ENCODE measurements at regions not wholly inside any gene's neighbourhood (a gene's known extent, or its start where the extent isn't known, plus 50 kb on each side); places are given as distances from the start of the nearest gene placed in this dataset.

DNA sequence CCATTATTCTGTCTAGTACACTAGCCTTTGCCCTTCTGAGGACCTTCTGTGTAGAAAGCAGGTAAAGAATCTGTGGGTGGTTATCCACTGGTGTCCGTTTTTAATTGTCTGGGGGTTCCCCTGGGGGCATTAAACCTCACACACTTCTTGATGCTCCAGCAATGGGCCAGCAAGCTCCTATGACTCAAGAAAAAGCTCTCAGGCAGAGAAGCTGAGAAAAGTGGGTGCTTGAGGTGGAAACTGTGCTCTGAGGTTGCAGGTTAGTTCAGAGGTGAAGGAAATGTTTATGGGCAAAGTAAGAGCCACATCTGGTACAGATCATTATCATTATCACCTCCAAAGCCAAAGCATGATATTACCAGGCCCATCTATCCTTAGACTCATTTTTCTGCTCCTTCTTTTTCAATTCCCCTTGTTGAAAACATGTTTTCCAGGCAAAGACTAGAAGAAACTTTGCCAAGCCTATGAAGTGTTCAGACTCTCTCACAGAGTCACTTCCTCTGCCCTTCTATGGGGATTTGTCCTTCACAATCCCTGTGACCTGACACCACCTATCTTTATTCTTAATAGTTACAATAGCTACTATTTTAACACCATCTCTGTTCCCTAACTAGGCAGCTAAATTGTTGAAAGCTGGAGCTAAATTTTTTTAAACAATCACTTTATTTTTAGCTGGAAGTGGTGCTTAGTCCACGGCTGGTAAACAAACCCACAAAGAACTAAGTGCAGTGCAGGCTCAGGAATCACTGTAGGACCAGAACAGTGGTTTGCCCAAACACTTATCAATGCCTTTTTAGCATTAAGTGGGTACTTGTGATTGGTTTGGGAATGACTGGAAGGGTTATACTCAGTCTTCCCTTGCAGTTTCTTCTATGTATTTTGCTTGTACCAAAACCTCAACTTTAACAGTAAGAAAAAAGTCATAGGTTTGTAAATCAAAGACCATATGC, 512.8 kb upstream of the POU3F3 start:
- Histone ChIP-seq H3K4me3 (no peak overlapping the region), H3K9ac (no peak overlapping the region), H4K20me1 (ENCODE audit: low read depth) (no peaks in the 10 kb centered on the region), H3K4me2 (no peak overlapping the region), H3K79me2 (ENCODE audit: low read depth) (no peaks in the 10 kb centered on the region), H2AFZ (replicated peaks) (peak overlapping the region; percentile 9), H3K27me3 (no peaks in the 10 kb centered on the region), H3K36me3 (no peaks in the 10 kb centered on the region), H3K9me3 (ENCODE audit: low read depth) (no peaks in the 10 kb centered on the region), H3F3A (ENCODE audit: low read depth) (no peaks in the 10 kb centered on the region), H3K27ac (no peak overlapping the region), H3K4me1 (no peaks in the 10 kb centered on the region)
- H3K27me3 Mint-ChIP-seq (ENCODE audit: insufficient read depth, low read depth) = peaks cover 5% of the 10 kb centered on the region
- H3K27ac Mint-ChIP-seq = no peak overlapping the region
- TF ChIP-seq, protein P1, sequence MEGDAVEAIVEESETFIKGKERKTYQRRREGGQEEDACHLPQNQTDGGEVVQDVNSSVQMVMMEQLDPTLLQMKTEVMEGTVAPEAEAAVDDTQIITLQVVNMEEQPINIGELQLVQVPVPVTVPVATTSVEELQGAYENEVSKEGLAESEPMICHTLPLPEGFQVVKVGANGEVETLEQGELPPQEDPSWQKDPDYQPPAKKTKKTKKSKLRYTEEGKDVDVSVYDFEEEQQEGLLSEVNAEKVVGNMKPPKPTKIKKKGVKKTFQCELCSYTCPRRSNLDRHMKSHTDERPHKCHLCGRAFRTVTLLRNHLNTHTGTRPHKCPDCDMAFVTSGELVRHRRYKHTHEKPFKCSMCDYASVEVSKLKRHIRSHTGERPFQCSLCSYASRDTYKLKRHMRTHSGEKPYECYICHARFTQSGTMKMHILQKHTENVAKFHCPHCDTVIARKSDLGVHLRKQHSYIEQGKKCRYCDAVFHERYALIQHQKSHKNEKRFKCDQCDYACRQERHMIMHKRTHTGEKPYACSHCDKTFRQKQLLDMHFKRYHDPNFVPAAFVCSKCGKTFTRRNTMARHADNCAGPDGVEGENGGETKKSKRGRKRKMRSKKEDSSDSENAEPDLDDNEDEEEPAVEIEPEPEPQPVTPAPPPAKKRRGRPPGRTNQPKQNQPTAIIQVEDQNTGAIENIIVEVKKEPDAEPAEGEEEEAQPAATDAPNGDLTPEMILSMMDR (IDR thresholded peaks at IDR 0.05) = no peak
- TF ChIP-seq EZH2 (IDR thresholded peaks at IDR 0.05) = no peak
- TF ChIP-seq EZH2phosphoT487 (IDR thresholded peaks at IDR 0.05) = no peak
- DNase-seq (ENCODE audit: low spot score) = no peak
- no peaks in the 10 kb centered on the region for H3K36me3 Mint-ChIP-seq
- H3K4me3 Mint-ChIP-seq = no peak overlapping the region
- H3K4me1 Mint-ChIP-seq = peaks cover 7% of the 10 kb centered on the region
- no peaks in the 10 kb centered on the region for H3K9me3 Mint-ChIP-seq

DNA sequence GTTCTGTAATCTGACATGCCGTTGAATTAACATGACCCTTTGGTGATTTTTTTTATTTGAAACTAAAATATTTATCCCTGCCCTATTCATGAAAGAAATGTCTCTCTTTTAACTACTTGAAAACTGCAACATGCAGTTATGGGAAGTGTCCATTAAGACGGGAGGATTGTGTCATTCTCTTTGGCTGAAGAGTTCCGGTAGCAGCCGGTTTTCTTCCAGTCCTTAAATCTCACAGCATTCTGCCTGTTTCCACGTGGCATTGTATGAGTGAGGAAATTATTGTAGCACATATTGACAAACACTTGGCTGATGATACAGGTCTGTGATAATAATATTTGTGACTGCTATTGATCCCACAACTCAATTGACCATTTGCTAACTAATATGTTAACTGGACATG, 509.6 kb upstream of the POU3F3 start:
- Mint-ChIP-seq H3K27ac (no peak overlapping the region), H3K4me1 (peaks cover 7% of the 10 kb centered on the region), H3K36me3 (no peaks in the 10 kb centered on the region), H3K4me3 (no peak overlapping the region), H3K9me3 (no peaks in the 10 kb centered on the region), H3K27me3 (ENCODE audit: insufficient read depth, low read depth) (peaks cover 3% of the 10 kb centered on the region)
- peak overlapping the region; percentile 22 for H2AFZ ChIP-seq (replicated peaks)
- H4K20me1 ChIP-seq (ENCODE audit: low read depth) = no peaks in the 10 kb centered on the region
- TF ChIP-seq, protein P1 (IDR thresholded peaks at IDR 0.05) = no peak
- TF ChIP-seq EZH2 (IDR thresholded peaks at IDR 0.05) (no peak), EZH2phosphoT487 (IDR thresholded peaks at IDR 0.05) (no peak)
- no peaks in the 10 kb centered on the region for H3F3A ChIP-seq (ENCODE audit: low read depth)
- no peak overlapping the region for H3K9ac ChIP-seq
- no peaks in the 10 kb centered on the region for H3K9me3 ChIP-seq (ENCODE audit: low read depth)
- DNase-seq (ENCODE audit: low spot score) = no peak
- H3K4me3 ChIP-seq = no peak overlapping the region
- no peaks in the 10 kb centered on the region for H3K79me2 ChIP-seq (ENCODE audit: low read depth)
- H3K27me3 ChIP-seq = no peaks in the 10 kb centered on the region
- no peak overlapping the region for H3K27ac ChIP-seq
- no peak overlapping the region for H3K4me2 ChIP-seq
- no peaks in the 10 kb centered on the region for H3K36me3 ChIP-seq
- no peaks in the 10 kb centered on the region for H3K4me1 ChIP-seq

DNA sequence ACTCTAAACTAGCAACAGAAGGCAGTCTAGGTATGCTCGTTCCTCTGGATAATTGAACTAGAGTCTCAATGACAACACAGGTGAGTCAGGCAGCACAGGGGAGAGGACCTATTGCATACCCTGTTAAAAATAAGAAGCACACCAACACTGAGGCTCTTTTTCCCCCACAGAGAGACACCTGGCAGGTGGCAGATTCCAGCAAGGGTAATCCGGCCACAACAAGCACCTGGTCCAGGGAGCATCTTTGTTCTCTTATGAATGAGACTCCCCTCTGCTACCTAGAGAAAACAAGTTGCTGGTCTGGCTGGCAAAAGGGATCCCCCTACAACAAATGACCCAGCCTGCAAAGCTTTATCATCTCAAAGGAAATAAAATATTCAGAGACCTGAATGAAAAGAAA, 508.9 kb upstream of the POU3F3 start:
- H3K4me1 ChIP-seq = no peaks in the 10 kb centered on the region
- H3K9me3 ChIP-seq (ENCODE audit: low read depth) = no peaks in the 10 kb centered on the region
- no peaks in the 10 kb centered on the region for H4K20me1 ChIP-seq (ENCODE audit: low read depth)
- no peak overlapping the region for H3K9ac ChIP-seq
- H3K4me3 Mint-ChIP-seq = no peak overlapping the region
- peaks cover 7% of the 10 kb centered on the region for H3K4me1 Mint-ChIP-seq
- DNase-seq (ENCODE audit: low spot score) = no peak
- H3K4me3 ChIP-seq = no peak overlapping the region
- H3K36me3 Mint-ChIP-seq = no peaks in the 10 kb centered on the region
- no peaks in the 10 kb centered on the region for H3K27me3 ChIP-seq
- no peak overlapping the region for H3K27ac Mint-ChIP-seq
- no peaks in the 10 kb centered on the region for H3K79me2 ChIP-seq (ENCODE audit: low read depth)
- H3K9me3 Mint-ChIP-seq = no peaks in the 10 kb centered on the region
- no peaks in the 10 kb centered on the region for H3F3A ChIP-seq (ENCODE audit: low read depth)
- H3K4me2 ChIP-seq = no peak overlapping the region
- TF ChIP-seq, protein P1 (IDR thresholded peaks at IDR 0.05) = no peak
- TF ChIP-seq EZH2 (IDR thresholded peaks at IDR 0.05) = no peak
- TF ChIP-seq EZH2phosphoT487 (IDR thresholded peaks at IDR 0.05) = no peak
- H3K27ac ChIP-seq = no peak overlapping the region
- no peaks in the 10 kb centered on the region for H3K36me3 ChIP-seq
- H3K27me3 Mint-ChIP-seq (ENCODE audit: insufficient read depth, low read depth) = peaks cover 3% of the 10 kb centered on the region
- H2AFZ ChIP-seq (replicated peaks) = no peak overlapping the region

Measured in neural progenitor cell (in vitro differentiated cells).